Natural killer cell (primary cell): ENCODE measurements at regions not wholly inside any gene's neighbourhood (a gene's known extent, or its start where the extent isn't known, plus 50 kb on each side); places are given as distances from the start of the nearest gene placed in this dataset.

ENCODE experiments used
- ATAC-seq, 3 donors: fragments of 150-1000 bp in 2 of 3; fragments of 200-7000 bp in 1 of 3; cut with Tn5 transposase; 1 replicate in 1 of 3; 2 replicates in 2 of 3; pipeline ENCODE4 v1.10.0; 2021; ENCODE audit warnings: mild to moderate bottlenecking in 2 of 3, moderate library complexity in 2 of 3
- DNase-seq, 2 donors: peaks; one replicate each; pipeline versions ENCODE4 v3.0.0 to v3.0.0-alpha.2; 2013 to 2021; ENCODE audit warnings: mixed read lengths in 1 of 2
- H3K27ac ChIP-seq: one replicate; pipeline ENCODE4 v1.5.1; 2013; ENCODE audit warnings: mild to moderate bottlenecking, low read length
- H3K27me3 ChIP-seq: one replicate; pipeline ENCODE4 v1.6.1; 2013; ENCODE audit warnings: low read length; ENCODE audit not compliant: control insufficient read depth, insufficient read depth
- H3K36me3 ChIP-seq: one replicate; pipeline ENCODE4 v1.6.1; 2013; ENCODE audit warnings: low read length; ENCODE audit not compliant: control insufficient read depth, insufficient read depth
- H3K4me1 ChIP-seq: one replicate; pipeline ENCODE4 v1.6.1; 2013; ENCODE audit warnings: low read length; ENCODE audit not compliant: control insufficient read depth, insufficient read depth
- H3K4me3 ChIP-seq: one replicate; pipeline ENCODE4 v1.5.1; 2013; ENCODE audit warnings: low read length
- H3K9me3 ChIP-seq: one replicate; pipeline ENCODE4 v1.6.1; 2013; ENCODE audit warnings: low read length; ENCODE audit not compliant: control insufficient read depth, insufficient read depth
- H3K27ac Mint-ChIP-seq, 2 donors: one replicate each; pipeline ENCODE4 v1.8.0; 2022; ENCODE audit warnings: mild to moderate bottlenecking in 2 of 2, mixed read lengths in 2 of 2, moderate library complexity in 1 of 2
- H3K27me3 Mint-ChIP-seq, 2 donors: one replicate each; pipeline ENCODE4 v1.8.0; 2022; ENCODE audit warnings: low read depth in 2 of 2, mixed read lengths in 2 of 2
- H3K36me3 Mint-ChIP-seq: one replicate; pipeline ENCODE4 v1.8.0; 2022; ENCODE audit warnings: mixed read lengths
- H3K4me1 Mint-ChIP-seq, 2 donors: one replicate each; pipeline ENCODE4 v1.8.0; 2022; ENCODE audit warnings: mixed read lengths in 2 of 2
- H3K4me3 Mint-ChIP-seq: one replicate; pipeline ENCODE4 v1.8.0; 2022; ENCODE audit warnings: mild to moderate bottlenecking, moderate library complexity, mixed read lengths
- H3K9me3 Mint-ChIP-seq, 2 donors: one replicate each; pipeline ENCODE4 v1.8.0; 2022; ENCODE audit warnings: mixed read lengths in 2 of 2
- WGBS: methylation state at CpG from one replicate; pipeline ENCODE4 v1.1.7; 2013; ENCODE audit warnings: missing lambda C conversion rate; ENCODE audit not compliant: insufficient coverage; 5-methylcytosine and 5-hydroxymethylcytosine counted together
- intact Hi-C: fragments of 100-400 bp; cut with micrococcal nuclease; formaldehyde crosslinking; loops from one replicate; pipeline ENCODE4 v1.14.2; 2022
- TF ChIP-seq, protein P1 (sequence below): fragments of 200-600 bp; IDR thresholded peaks from one replicate; pipeline ENCODE4 v1.8.0; 2022; ENCODE audit warnings: antibody characterized with exemption

GRCh38 chr3:107285197-107285596, 92.0 kb upstream of the CCDC54 start:
- Histone ChIP-seq H3K27me3 (no peaks in the 10 kb centered on the region), H3K9me3 (no peaks in the 10 kb centered on the region), H3K4me3 (no peak overlapping the region), H3K36me3 (no peaks in the 10 kb centered on the region), H3K4me1 (no peaks in the 10 kb centered on the region), H3K27ac (no peak overlapping the region)
- TF ChIP-seq, protein P1, sequence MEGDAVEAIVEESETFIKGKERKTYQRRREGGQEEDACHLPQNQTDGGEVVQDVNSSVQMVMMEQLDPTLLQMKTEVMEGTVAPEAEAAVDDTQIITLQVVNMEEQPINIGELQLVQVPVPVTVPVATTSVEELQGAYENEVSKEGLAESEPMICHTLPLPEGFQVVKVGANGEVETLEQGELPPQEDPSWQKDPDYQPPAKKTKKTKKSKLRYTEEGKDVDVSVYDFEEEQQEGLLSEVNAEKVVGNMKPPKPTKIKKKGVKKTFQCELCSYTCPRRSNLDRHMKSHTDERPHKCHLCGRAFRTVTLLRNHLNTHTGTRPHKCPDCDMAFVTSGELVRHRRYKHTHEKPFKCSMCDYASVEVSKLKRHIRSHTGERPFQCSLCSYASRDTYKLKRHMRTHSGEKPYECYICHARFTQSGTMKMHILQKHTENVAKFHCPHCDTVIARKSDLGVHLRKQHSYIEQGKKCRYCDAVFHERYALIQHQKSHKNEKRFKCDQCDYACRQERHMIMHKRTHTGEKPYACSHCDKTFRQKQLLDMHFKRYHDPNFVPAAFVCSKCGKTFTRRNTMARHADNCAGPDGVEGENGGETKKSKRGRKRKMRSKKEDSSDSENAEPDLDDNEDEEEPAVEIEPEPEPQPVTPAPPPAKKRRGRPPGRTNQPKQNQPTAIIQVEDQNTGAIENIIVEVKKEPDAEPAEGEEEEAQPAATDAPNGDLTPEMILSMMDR, result no peak
- WGBS, result 94% methylated on average over 2 of the region's 2 CpGs
- H3K27me3 Mint-ChIP-seq, result peaks cover 5 to 15% of the 10 kb centered on the region in 2 donors
- H3K4me3 Mint-ChIP-seq, result no peak overlapping the region
- no peak for ATAC-seq
- intact Hi-C loops, result no loop called here
- H3K27ac Mint-ChIP-seq, result no peak overlapping the region
- H3K4me1 Mint-ChIP-seq, result no peaks in the 10 kb centered on the region
- peaks cover 0 to under 1% of the 10 kb centered on the region in 2 donors for H3K9me3 Mint-ChIP-seq
- H3K36me3 Mint-ChIP-seq, result no peaks in the 10 kb centered on the region
- no peak for DNase-seq

- TF ChIP-seq, protein P1, result no peak
- Mint-ChIP-seq H3K4me1 (no peaks in the 10 kb centered on the region), H3K27ac (no peak overlapping the region), H3K4me3 (no peak overlapping the region), H3K36me3 (no peaks in the 10 kb centered on the region), H3K9me3 (peaks cover 0 to 3% of the 10 kb centered on the region in 2 donors), H3K27me3 (peaks cover 0 to 25% of the 10 kb centered on the region in 2 donors)
- Histone ChIP-seq H3K4me1 (no peaks in the 10 kb centered on the region), H3K9me3 (no peaks in the 10 kb centered on the region), H3K27ac (no peak overlapping the region), H3K27me3 (no peaks in the 10 kb centered on the region), H3K36me3 (no peaks in the 10 kb centered on the region), H3K4me3 (no peak overlapping the region)
- no peak for ATAC-seq
- intact Hi-C loops, result no loop called here
- DNase-seq, result no peak
Measured at GRCh38 chr3:107289354-107289753, 87.9 kb upstream of the CCDC54 start.

- intact Hi-C loops, result no loop called here
Measured at GRCh38 chr3:107294117-107294516, 83.1 kb upstream of the CCDC54 start.

GRCh38 chr3:107297597-107297996, 79.6 kb upstream of the CCDC54 start:
- H3K4me3 Mint-ChIP-seq, result no peak overlapping the region
- Histone ChIP-seq H3K9me3 (no peaks in the 10 kb centered on the region), H3K36me3 (no peaks in the 10 kb centered on the region), H3K4me3 (no peak overlapping the region), H3K27ac (no peak overlapping the region), H3K4me1 (no peaks in the 10 kb centered on the region), H3K27me3 (no peaks in the 10 kb centered on the region)
- intact Hi-C loops, result no loop called here
- DNase-seq, result no peak
- peaks cover 4 to 5% of the 10 kb centered on the region in 2 donors for H3K9me3 Mint-ChIP-seq
- H3K27me3 Mint-ChIP-seq, result peaks cover 0 to 6% of the 10 kb centered on the region in 2 donors
- H3K27ac Mint-ChIP-seq, result no peak overlapping the region
- H3K4me1 Mint-ChIP-seq, result no peaks in the 10 kb centered on the region
- 100% methylated on average over 3 of the region's 3 CpGs for WGBS
- TF ChIP-seq, protein P1, result no peak
- no peak for ATAC-seq
- H3K36me3 Mint-ChIP-seq, result peaks cover 7% of the 10 kb centered on the region

More at GRCh38 chr3:107294117-107294516, 83.1 kb upstream of the CCDC54 start:
- no peak overlapping the region for H3K4me3 Mint-ChIP-seq
- WGBS, result no CpG with 5 or more reads among the region's 1 CpG
- no peaks in the 10 kb centered on the region for H3K4me1 ChIP-seq
- H3K27ac Mint-ChIP-seq, result no peak overlapping the region
- no peaks in the 10 kb centered on the region for H3K9me3 ChIP-seq
- no peak overlapping the region for H3K4me3 ChIP-seq
- peaks cover 0 to 19% of the 10 kb centered on the region in 2 donors for H3K27me3 Mint-ChIP-seq
- H3K27me3 ChIP-seq, result no peaks in the 10 kb centered on the region
- H3K36me3 ChIP-seq, result no peaks in the 10 kb centered on the region
- peaks cover 5 to 7% of the 10 kb centered on the region in 2 donors for H3K9me3 Mint-ChIP-seq
- no peaks in the 10 kb centered on the region for H3K4me1 Mint-ChIP-seq
- no peak for ATAC-seq
- TF ChIP-seq, protein P1, result no peak
- DNase-seq, result no peak
- H3K27ac ChIP-seq, result no peak overlapping the region
- H3K36me3 Mint-ChIP-seq, result peaks cover 7% of the 10 kb centered on the region
